ENCODE measurements at regions not wholly inside any gene's neighbourhood (a gene's known extent, or its start where the extent isn't known, plus 50 kb on each side); places are given as distances from the start of the nearest gene placed in this dataset.

GRCh38 chr16:63663155-63663554, 1458.7 kb downstream of the CDH11 start:
- H2BK120ac ChIP-seq (ENCODE audit: low read depth, low read length, poor library complexity, severe bottlenecking) = no peak overlapping the region
- no peaks in the 10 kb centered on the region; a peak in 1 of 7 replicates for H3K36me3 Mint-ChIP-seq (ENCODE audit: insufficient read depth in 1 of 3, low read depth in 3 of 3)
- no peaks in the 10 kb centered on the region for H3K23me2 ChIP-seq (ENCODE audit: insufficient read length, low read depth, low read length, poor library complexity, severe bottlenecking)
- no peak overlapping the region for H3K4me2 ChIP-seq (ENCODE audit: insufficient read depth, insufficient read length, low read length)
- H3K4me3 Mint-ChIP-seq = no peak overlapping the region
- no peak overlapping the region for H4K8ac ChIP-seq (replicated peaks; ENCODE audit: insufficient read length, low read depth, low read length)
- no peak overlapping the region for H2BK12ac ChIP-seq (ENCODE audit: insufficient read length, low read depth, low read length)
- H2BK20ac ChIP-seq (ENCODE audit: low read depth, low read length, poor library complexity, severe bottlenecking) = no peak overlapping the region
- no peak overlapping the region for H3K9ac ChIP-seq (ENCODE audit: extremely low read depth, insufficient read length, low read length)
- peaks cover 8 to 13% of the 10 kb centered on the region in 2 experiments; a peak in 3 of 4 replicates for H3K4me1 Mint-ChIP-seq
- no peak for DNase-seq
- no peaks in the 10 kb centered on the region for H3K27me3 Mint-ChIP-seq (ENCODE audit: low read depth)
- H3K27ac ChIP-seq (ENCODE audit: insufficient read length, low read depth, low read length) = no peak overlapping the region
- H2BK5ac ChIP-seq (ENCODE audit: insufficient read length, low read length) = no peak overlapping the region
- TF ChIP-seq CTCF (conservative IDR thresholded peaks at IDR 0.05) = no peak
- H3K18ac ChIP-seq (ENCODE audit: insufficient read length, low read depth, low read length) = no peak overlapping the region
- no peak overlapping the region for H3K56ac ChIP-seq (ENCODE audit: insufficient read length, low read depth, low read length)
- no peaks in the 10 kb centered on the region for H4K20me1 ChIP-seq (ENCODE audit: control insufficient read depth, insufficient read depth, insufficient read length)
- H3T11ph ChIP-seq (ENCODE audit: low read length) = no peak overlapping the region
- no CpG with 5 or more reads among the region's 1 CpG for WGBS (ENCODE audit: extremely low coverage, insufficient read length, low lambda C conversion rate)
- no peak overlapping the region for H3K27ac Mint-ChIP-seq
- no peak overlapping the region for H4K5ac ChIP-seq (ENCODE audit: insufficient read length, low read depth, low read length)
- no peaks in the 10 kb centered on the region for H3K79me2 ChIP-seq (ENCODE audit: insufficient read depth, low read length)
- H2BK15ac ChIP-seq (ENCODE audit: low read depth, low read length) = no peak overlapping the region
- no peaks in the 10 kb centered on the region for H3K4me1 ChIP-seq (ENCODE audit: insufficient read depth, low read length)
- no peaks in the 10 kb centered on the region for H3K27me3 ChIP-seq (ENCODE audit: insufficient read depth, low read length)
- H3K14ac ChIP-seq (ENCODE audit: insufficient read depth, low read length) = no peak overlapping the region
- no peak overlapping the region for H3K4ac ChIP-seq (ENCODE audit: low read depth, low read length)
- H3K9me3 ChIP-seq (ENCODE audit: control insufficient read depth, low read depth, low read length) = no peaks in the 10 kb centered on the region
- no peak overlapping the region for H3K23ac ChIP-seq (ENCODE audit: insufficient read length, low read depth, low read length)
- no peak overlapping the region for H4K91ac ChIP-seq (ENCODE audit: insufficient read length, low read depth, low read length)
- no peak overlapping the region for H2AK5ac ChIP-seq (ENCODE audit: insufficient read length, low read length)
- no peaks in the 10 kb centered on the region for H3K79me1 ChIP-seq (ENCODE audit: insufficient read depth, low read depth, low read length, poor library complexity, severe bottlenecking)
- H3K9me3 Mint-ChIP-seq = no peaks in the 10 kb centered on the region; a peak in 1 of 5 replicates
- H2AFZ ChIP-seq (ENCODE audit: low read length) = no peak overlapping the region

All from H9 (cell line).